SK-N-SH treated with all-trans-retinoic acid at 6 μM for 48 hours (cell line): ENCODE measurements at regions not wholly inside any gene's neighbourhood (a gene's known extent, or its start where the extent isn't known, plus 50 kb on each side); places are given as distances from the start of the nearest gene placed in this dataset.

Source experiments
- ATAC-seq: fragments of 200-7000 bp; cut with Tn5 transposase; 3 replicates; pipeline ENCODE4 v1.9.1; 2020; ENCODE audit warnings: mild to moderate bottlenecking, moderate library complexity
- ARNTL ChIP-seq: fragments of 450-650 bp; formaldehyde crosslinking; IDR thresholded peaks from 2 replicates; pipeline ENCODE4 v1.5.0; 2020; ENCODE audit warnings: low read depth, mild to moderate bottlenecking, moderate library complexity, borderline replicate concordance
- BACH2 ChIP-seq: fragments of 250-450 bp; sonication (Bioruptor Pico); IDR thresholded peaks from 2 replicates; pipeline ENCODE4 v1.9.0; 2021; ENCODE audit warnings: mild to moderate bottlenecking, borderline replicate concordance
- GLIS3 ChIP-seq: fragments of 250-450 bp; sonication (Bioruptor Pico); IDR thresholded peaks from 2 replicates; pipeline ENCODE4 v1.5.0; 2020; ENCODE audit warnings: mild to moderate bottlenecking, moderate library complexity
- ISL1 ChIP-seq: fragments of 250-450 bp; sonication (Bioruptor Pico); IDR thresholded peaks from 2 replicates; pipeline ENCODE4 v2.1.2; 2022; ENCODE audit warnings: mild to moderate bottlenecking, moderate library complexity
- OSR1 ChIP-seq: fragments of 250-450 bp; sonication (Bioruptor Pico); IDR thresholded peaks from 2 replicates; pipeline ENCODE4 v1.8.0; 2022; ENCODE audit warnings: moderate library complexity, mild to moderate bottlenecking, inconsistent platforms
- PATZ1 ChIP-seq: fragments of 250-450 bp; sonication (Bioruptor Pico); IDR thresholded peaks from 2 replicates; pipeline ENCODE4 v1.8.0; 2020; ENCODE audit warnings: mild to moderate bottlenecking, moderate library complexity, borderline replicate concordance
- POU6F1 ChIP-seq: fragments of 250-450 bp; sonication (Bioruptor Pico); IDR thresholded peaks from 2 replicates; pipeline ENCODE4 v1.8.0; 2021; ENCODE audit warnings: low read depth, mild to moderate bottlenecking, moderate library complexity, borderline replicate concordance
- PPARA ChIP-seq: fragments of 250-450 bp; sonication (Bioruptor Pico); IDR thresholded peaks from 2 replicates; pipeline ENCODE4 v1.5.0; 2020; ENCODE audit warnings: mild to moderate bottlenecking, borderline replicate concordance
- RARB ChIP-seq: fragments of 250-450 bp; sonication (Bioruptor Pico); IDR thresholded peaks from 2 replicates; pipeline ENCODE4 v1.8.0; 2021; ENCODE audit warnings: mild to moderate bottlenecking, moderate library complexity
- TOX ChIP-seq: fragments of 250-450 bp; sonication (Bioruptor Pico); IDR thresholded peaks from 2 replicates; pipeline ENCODE4 v1.8.0; 2021; ENCODE audit warnings: mild to moderate bottlenecking, moderate library complexity, borderline replicate concordance
- TSHZ2 ChIP-seq: fragments of 250-450 bp; sonication (Bioruptor Pico); IDR thresholded peaks from 2 replicates; pipeline ENCODE4 v1.5.0; 2020; ENCODE audit warnings: mild to moderate bottlenecking, moderate library complexity
- ZC3H10 ChIP-seq: fragments of 250-450 bp; sonication (Bioruptor Pico); IDR thresholded peaks from 2 replicates; pipeline ENCODE4 v1.5.1; 2021; ENCODE audit warnings: mild to moderate bottlenecking, moderate library complexity
- ZFP3 ChIP-seq: fragments of 250-450 bp; sonication (Bioruptor Pico); IDR thresholded peaks from 2 replicates; pipeline ENCODE4 v1.5.0; 2020; ENCODE audit warnings: mild to moderate bottlenecking, moderate library complexity
- ZFP30 ChIP-seq: fragments of 450-650 bp; formaldehyde crosslinking; IDR thresholded peaks from 2 replicates; pipeline ENCODE4 v1.5.0; 2022; ENCODE audit warnings: mild to moderate bottlenecking, moderate library complexity
- ZNF70 ChIP-seq: fragments of 450-650 bp; formaldehyde crosslinking; IDR thresholded peaks from 2 replicates; pipeline ENCODE4 v1.5.0; 2020; ENCODE audit warnings: mild to moderate bottlenecking, moderate library complexity

GRCh38 chr11:119791701-119792151 lies 62.7 kb upstream of the NECTIN1 start (continued):
- no peak for TF ChIP-seq TSHZ2
- TF ChIP-seq, all 23 proteins: peak for 0

- no peak for ATAC-seq
- TF ChIP-seq ZC3H10 (CRISPR knock-in tag) = no peak
- TF ChIP-seq TOX = no peak
- no peak for TF ChIP-seq OSR1
- no peak for TF ChIP-seq RARB (CRISPR knock-in tag)
- TF ChIP-seq TSHZ2 = no peak
- no peak for TF ChIP-seq ZNF70 (CRISPR knock-in tag)
- no peak for TF ChIP-seq POU6F1 (CRISPR knock-in tag)
- TF ChIP-seq ZFP30 (CRISPR knock-in tag) = no peak
- TF ChIP-seq ISL1 = no peak
- TF ChIP-seq PPARA (CRISPR knock-in tag) = no peak
- TF ChIP-seq BACH2 (CRISPR knock-in tag) = no peak
- no peak for TF ChIP-seq ZFP3 (CRISPR knock-in tag)
- TF ChIP-seq GLIS3 (CRISPR knock-in tag) = no peak
- TF ChIP-seq ARNTL (CRISPR knock-in tag) = no peak
- TF ChIP-seq, all 23 proteins: peak for 0
Observed at GRCh38 chr11:119791047-119791446, 62.0 kb upstream of the NECTIN1 start.

- TF ChIP-seq OSR1 (no peak), ZFP30 (CRISPR knock-in tag) (no peak), PATZ1 (CRISPR knock-in tag) (no peak), GLIS3 (CRISPR knock-in tag) (no peak), TSHZ2 (no peak), ARNTL (CRISPR knock-in tag) (no peak)
- no peak for ATAC-seq
Observed at GRCh38 chr11:119790476-119790875, 61.5 kb upstream of the NECTIN1 start.
